ENCODE measurements at regions not wholly inside any gene's neighbourhood (a gene's known extent, or its start where the extent isn't known, plus 50 kb on each side); places are given as distances from the start of the nearest gene placed in this dataset.

GRCh38 chr17:55580596-55581133, 69.4 kb upstream of the SMIM36 start:
- H3K4ac ChIP-seq (ENCODE audit: low read depth, low read length), result no peak overlapping the region

DNA sequence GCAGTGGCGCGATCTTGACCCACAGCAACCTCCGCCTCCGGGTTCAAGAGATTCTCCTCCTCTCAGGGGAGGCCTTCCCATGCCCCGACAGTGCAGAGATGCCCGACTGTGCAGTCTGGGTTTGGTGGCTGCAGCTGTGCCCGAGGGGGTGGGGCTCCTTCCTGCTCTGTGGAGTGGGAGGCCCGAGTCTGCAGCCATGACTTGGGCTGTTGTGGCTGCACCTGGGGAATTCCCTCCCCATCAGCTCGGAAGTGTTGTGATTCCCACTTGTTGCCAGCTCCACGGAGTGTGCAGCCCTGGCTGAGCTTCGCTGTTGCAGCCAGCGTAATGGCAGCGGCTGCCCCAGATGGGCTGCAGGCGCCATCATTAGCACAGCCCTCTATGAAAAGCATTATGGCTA, 66.4 kb upstream of the SMIM36 start:
- Histone ChIP-seq H3K23ac (ENCODE audit: low read length) (no peak overlapping the region), H3K27ac (ENCODE audit: low read depth, low read length) (no peak overlapping the region), H4K91ac (ENCODE audit: low read depth, low read length) (no peak overlapping the region), H3K9me3 (ENCODE audit: insufficient read depth, low read depth, low read length) (no peaks in the 10 kb centered on the region), H3K27me3 (ENCODE audit: insufficient read depth, low read length) (no peaks in the 10 kb centered on the region), H3K4ac (ENCODE audit: low read depth, low read length) (no peak overlapping the region), H2BK120ac (ENCODE audit: insufficient read depth, low read length, poor library complexity) (no peak overlapping the region), H2AFZ (ENCODE audit: insufficient read depth, low read length, poor library complexity) (no peak overlapping the region), H3K9ac (ENCODE audit: low read length) (no peak overlapping the region), H3K36me3 (ENCODE audit: control insufficient read depth in 1 of 2, insufficient read depth in 2 of 2, low read length in 2 of 2) (no peaks in the 10 kb centered on the region), H3K79me1 (ENCODE audit: low read length) (no peaks in the 10 kb centered on the region), H4K12ac (ENCODE audit: low read depth, low read length) (no peak overlapping the region), H3K4me3 (ENCODE audit: low read depth, low read length) (no peak overlapping the region), H3K14ac (ENCODE audit: low read length) (no peak overlapping the region), H3K79me2 (ENCODE audit: control insufficient read depth, insufficient read depth, low read length, poor library complexity) (no peaks in the 10 kb centered on the region), H2AK5ac (ENCODE audit: low read length) (no peak overlapping the region), H3K18ac (ENCODE audit: low read length) (no peak overlapping the region), H3K4me1 (ENCODE audit: control insufficient read depth in 1 of 2, insufficient read depth in 2 of 2, low read length in 2 of 2) (no peaks in the 10 kb centered on the region), H2BK12ac (ENCODE audit: low read length) (no peak overlapping the region), H3K4me2 (ENCODE audit: low read length) (no peak overlapping the region), H2BK5ac (ENCODE audit: low read depth, low read length, poor library complexity) (no peak overlapping the region), H4K8ac (ENCODE audit: low read depth, low read length) (no peak overlapping the region)
- no CpG with 5 or more reads among the region's 14 CpGs for WGBS (ENCODE audit: extremely low coverage, insufficient coverage, insufficient read length)
- DNase-seq, result no peak

More at GRCh38 chr17:55580596-55581133, 69.4 kb upstream of the SMIM36 start:
- H3K4me3 ChIP-seq (ENCODE audit: low read depth, low read length), result no peak overlapping the region
- no peak overlapping the region for H2BK12ac ChIP-seq (ENCODE audit: low read length)
- H2BK120ac ChIP-seq (ENCODE audit: insufficient read depth, low read length, poor library complexity), result no peak overlapping the region
- H3K23ac ChIP-seq (ENCODE audit: low read length), result no peak overlapping the region
- H2AK5ac ChIP-seq (ENCODE audit: low read length), result no peak overlapping the region
- H3K9ac ChIP-seq (ENCODE audit: low read length), result no peak overlapping the region
- no peaks in the 10 kb centered on the region for H3K36me3 ChIP-seq (ENCODE audit: control insufficient read depth in 1 of 2, insufficient read depth in 2 of 2, low read length in 2 of 2)
- H2BK5ac ChIP-seq (ENCODE audit: low read depth, low read length, poor library complexity), result no peak overlapping the region
- no peak overlapping the region for H3K18ac ChIP-seq (ENCODE audit: low read length)
- H2AFZ ChIP-seq (ENCODE audit: insufficient read depth, low read length, poor library complexity), result no peak overlapping the region
- H3K14ac ChIP-seq (ENCODE audit: low read length), result no peak overlapping the region
- H3K9me3 ChIP-seq (ENCODE audit: insufficient read depth, low read depth, low read length), result no peaks in the 10 kb centered on the region
- no peak for DNase-seq
- H4K8ac ChIP-seq (ENCODE audit: low read depth, low read length), result no peak overlapping the region
- H4K12ac ChIP-seq (ENCODE audit: low read depth, low read length), result no peak overlapping the region
- no peaks in the 10 kb centered on the region for H3K79me2 ChIP-seq (ENCODE audit: control insufficient read depth, insufficient read depth, low read length, poor library complexity)
- H3K27me3 ChIP-seq (ENCODE audit: insufficient read depth, low read length), result no peaks in the 10 kb centered on the region
- WGBS (ENCODE audit: extremely low coverage, insufficient coverage, insufficient read length), result no CpG with 5 or more reads among the region's 5 CpGs
- H3K4me2 ChIP-seq (ENCODE audit: low read length), result no peak overlapping the region
- no peaks in the 10 kb centered on the region for H3K79me1 ChIP-seq (ENCODE audit: low read length)
- H3K4me1 ChIP-seq (ENCODE audit: control insufficient read depth in 1 of 2, insufficient read depth in 2 of 2, low read length in 2 of 2), result no peaks in the 10 kb centered on the region
- no peak overlapping the region for H3K27ac ChIP-seq (ENCODE audit: low read depth, low read length)
- H4K91ac ChIP-seq (ENCODE audit: low read depth, low read length), result no peak overlapping the region

GRCh38 chr17:55576996-55577586, 65.8 kb upstream of the SMIM36 start:
- no peak overlapping the region for H3K4me3 ChIP-seq (ENCODE audit: low read depth, low read length)
- H2BK5ac ChIP-seq (ENCODE audit: low read depth, low read length, poor library complexity), result no peak overlapping the region
- H3K27me3 ChIP-seq (ENCODE audit: insufficient read depth, low read length), result no peaks in the 10 kb centered on the region
- no peak overlapping the region for H2BK120ac ChIP-seq (ENCODE audit: insufficient read depth, low read length, poor library complexity)
- H3K18ac ChIP-seq (ENCODE audit: low read length), result no peak overlapping the region
- WGBS (ENCODE audit: extremely low coverage, insufficient coverage, insufficient read length), result no CpG with 5 or more reads among the region's 9 CpGs
- H4K91ac ChIP-seq (ENCODE audit: low read depth, low read length), result no peak overlapping the region
- no peak overlapping the region for H4K12ac ChIP-seq (ENCODE audit: low read depth, low read length)
- H3K27ac ChIP-seq (ENCODE audit: low read depth, low read length), result no peak overlapping the region
- H3K79me2 ChIP-seq (ENCODE audit: control insufficient read depth, insufficient read depth, low read length, poor library complexity), result no peaks in the 10 kb centered on the region
- H3K4ac ChIP-seq (ENCODE audit: low read depth, low read length), result no peak overlapping the region
- H2AFZ ChIP-seq (ENCODE audit: insufficient read depth, low read length, poor library complexity), result no peak overlapping the region
- no peak overlapping the region for H3K23ac ChIP-seq (ENCODE audit: low read length)
- H2AK5ac ChIP-seq (ENCODE audit: low read length), result no peak overlapping the region
- H3K36me3 ChIP-seq (ENCODE audit: control insufficient read depth in 1 of 2, insufficient read depth in 2 of 2, low read length in 2 of 2), result no peaks in the 10 kb centered on the region
- H2BK12ac ChIP-seq (ENCODE audit: low read length), result no peak overlapping the region
- H3K9ac ChIP-seq (ENCODE audit: low read length), result no peak overlapping the region
- no peak overlapping the region for H3K14ac ChIP-seq (ENCODE audit: low read length)
- no peaks in the 10 kb centered on the region for H3K79me1 ChIP-seq (ENCODE audit: low read length)
- no peaks in the 10 kb centered on the region for H3K9me3 ChIP-seq (ENCODE audit: insufficient read depth, low read depth, low read length)
- peak; percentile 7 to 49 for DNase-seq
- no peak overlapping the region for H4K8ac ChIP-seq (ENCODE audit: low read depth, low read length)
- H3K4me2 ChIP-seq (ENCODE audit: low read length), result no peak overlapping the region
- no peaks in the 10 kb centered on the region for H3K4me1 ChIP-seq (ENCODE audit: control insufficient read depth in 1 of 2, insufficient read depth in 2 of 2, low read length in 2 of 2)

GRCh38 chr17:55576237-55576995, 65.2 kb upstream of the SMIM36 start:
- WGBS (ENCODE audit: extremely low coverage, insufficient coverage, insufficient read length), result no CpG with 5 or more reads among the region's 8 CpGs
- H3K79me1 ChIP-seq (ENCODE audit: low read length), result no peaks in the 10 kb centered on the region
- H2AFZ ChIP-seq (ENCODE audit: insufficient read depth, low read length, poor library complexity), result no peak overlapping the region
- no peak overlapping the region for H3K27ac ChIP-seq (ENCODE audit: low read depth, low read length)
- no peaks in the 10 kb centered on the region for H3K36me3 ChIP-seq (ENCODE audit: control insufficient read depth in 1 of 2, insufficient read depth in 2 of 2, low read length in 2 of 2)
- no peak overlapping the region for H2AK5ac ChIP-seq (ENCODE audit: low read length)
- no peak overlapping the region for H4K12ac ChIP-seq (ENCODE audit: low read depth, low read length)
- H3K9me3 ChIP-seq (ENCODE audit: insufficient read depth, low read depth, low read length), result no peaks in the 10 kb centered on the region
- H4K91ac ChIP-seq (ENCODE audit: low read depth, low read length), result no peak overlapping the region
- no peak overlapping the region for H3K4me3 ChIP-seq (ENCODE audit: low read depth, low read length)
- no peaks in the 10 kb centered on the region for H3K79me2 ChIP-seq (ENCODE audit: control insufficient read depth, insufficient read depth, low read length, poor library complexity)
- no peak overlapping the region for H2BK120ac ChIP-seq (ENCODE audit: insufficient read depth, low read length, poor library complexity)
- H3K4ac ChIP-seq (ENCODE audit: low read depth, low read length), result no peak overlapping the region
- no peak overlapping the region for H2BK12ac ChIP-seq (ENCODE audit: low read length)
- no peak overlapping the region for H3K14ac ChIP-seq (ENCODE audit: low read length)
- no peak overlapping the region for H4K8ac ChIP-seq (ENCODE audit: low read depth, low read length)
- no peak overlapping the region for H3K23ac ChIP-seq (ENCODE audit: low read length)
- H2BK5ac ChIP-seq (ENCODE audit: low read depth, low read length, poor library complexity), result no peak overlapping the region
- no peaks in the 10 kb centered on the region for H3K27me3 ChIP-seq (ENCODE audit: insufficient read depth, low read length)
- H3K9ac ChIP-seq (ENCODE audit: low read length), result no peak overlapping the region
- H3K4me2 ChIP-seq (ENCODE audit: low read length), result no peak overlapping the region
- DNase-seq, result peak in 1 of 2 donors; percentile 19
- no peak overlapping the region for H3K18ac ChIP-seq (ENCODE audit: low read length)
- H3K4me1 ChIP-seq (ENCODE audit: control insufficient read depth in 1 of 2, insufficient read depth in 2 of 2, low read length in 2 of 2), result no peaks in the 10 kb centered on the region
